ENCODE measurements at regions not wholly inside any gene's neighbourhood (a gene's known extent, or its start where the extent isn't known, plus 50 kb on each side); places are given as distances from the start of the nearest gene placed in this dataset.

- DNase-seq (ENCODE audit: low read depth, low spot score), result no peak
Measured at GRCh38 chr10:4125776-4126175, 340.8 kb upstream of the KLF6 start.

GRCh38 chr10:4121502-4122380 is 336.7 kb upstream of the KLF6 start:
- no peak for DNase-seq (ENCODE audit: low read depth, low spot score)

- no peak for DNase-seq (ENCODE audit: low read depth, low spot score)
Measured at GRCh38 chr10:4120096-4120853, 335.3 kb upstream of the KLF6 start.

GRCh38 chr10:4119107-4119506 is 334.1 kb upstream of the KLF6 start:
- no peak for DNase-seq (ENCODE audit: low read depth, low spot score)

- no peak for DNase-seq (ENCODE audit: low read depth, low spot score)
Measured at GRCh38 chr10:4117604-4118003, 332.6 kb upstream of the KLF6 start.

GRCh38 chr10:4111643-4112042 is 326.6 kb upstream of the KLF6 start:
- no peak for DNase-seq (ENCODE audit: low read depth, low spot score)

GRCh38 chr10:4109469-4109868 is 324.5 kb upstream of the KLF6 start:
- DNase-seq (ENCODE audit: low read depth, low spot score), result no peak

GRCh38 chr10:4108693-4109092 is 323.7 kb upstream of the KLF6 start:
- no peak for DNase-seq (ENCODE audit: low read depth, low spot score)

- DNase-seq (ENCODE audit: low read depth, low spot score), result no peak
Measured at GRCh38 chr10:4107285-4107851, 322.4 kb upstream of the KLF6 start.

GRCh38 chr10:4103603-4104002 is 318.6 kb upstream of the KLF6 start:
- DNase-seq (ENCODE audit: low read depth, low spot score), result no peak

- DNase-seq (ENCODE audit: low read depth, low spot score), result no peak
Measured at GRCh38 chr10:4102802-4103344, 317.9 kb upstream of the KLF6 start.

- no peak for DNase-seq (ENCODE audit: low read depth, low spot score)
Measured at GRCh38 chr10:4101918-4102654, 317.1 kb upstream of the KLF6 start.

GRCh38 chr10:4100380-4100779 is 315.4 kb upstream of the KLF6 start:
- DNase-seq (ENCODE audit: low read depth, low spot score), result no peak

- DNase-seq (ENCODE audit: low read depth, low spot score), result no peak
Measured at GRCh38 chr10:4099202-4099601, 314.2 kb upstream of the KLF6 start.

- DNase-seq (ENCODE audit: low read depth, low spot score), result no peak
Measured at GRCh38 chr10:4095166-4095917, 310.3 kb upstream of the KLF6 start.

GRCh38 chr10:4094751-4095150 is 309.7 kb upstream of the KLF6 start:
- DNase-seq (ENCODE audit: low read depth, low spot score), result no peak

GRCh38 chr10:4093438-4093837 is 308.4 kb upstream of the KLF6 start:
- no peak for DNase-seq (ENCODE audit: low read depth, low spot score)

- DNase-seq (ENCODE audit: low read depth, low spot score), result no peak
Measured at GRCh38 chr10:4088354-4089066, 303.5 kb upstream of the KLF6 start.

GRCh38 chr10:4086131-4086898 is 301.3 kb upstream of the KLF6 start:
- DNase-seq (ENCODE audit: low read depth, low spot score), result no peak
